ENCODE measurements at regions not wholly inside any gene's neighbourhood (a gene's known extent, or its start where the extent isn't known, plus 50 kb on each side); places are given as distances from the start of the nearest gene placed in this dataset.
"Not testable (repeated sequence)": the region's sequence is repeated elsewhere in the genome, so short reads cannot be mapped to it uniquely, and the experiment has no call there.

DNA sequence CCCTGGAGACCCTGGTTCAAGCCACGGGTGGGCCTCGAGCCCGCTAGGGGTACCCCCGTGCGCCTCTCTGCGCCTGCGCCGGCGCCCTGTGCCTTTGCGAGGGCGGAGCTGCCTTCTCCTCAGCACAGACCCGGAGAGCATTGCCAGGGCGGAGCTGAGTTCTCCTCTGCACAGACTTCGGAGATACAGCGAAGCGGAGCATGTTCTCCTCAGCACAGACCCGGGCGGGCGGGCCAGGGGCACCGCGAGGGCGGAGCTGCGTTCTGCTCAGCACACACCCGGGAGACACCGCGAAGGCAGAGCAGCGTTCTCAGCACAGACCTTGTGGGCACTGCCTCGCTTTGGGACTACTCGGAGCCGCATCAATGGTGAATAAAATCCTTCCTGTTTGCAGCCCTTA is 753.0 kb downstream of the SPATA31A1 start:
- H2AFZ ChIP-seq (ENCODE audit: low read depth, low read length, poor library complexity, severe bottlenecking); H3K36me3 ChIP-seq (ENCODE audit: control insufficient read depth in 1 of 2, insufficient read depth in 2 of 2, low read length in 2 of 2); CTCF ChIA-PET; H3K27me3 ChIP-seq (ENCODE audit: insufficient read depth, low read length); POLR2A ChIA-PET; BruUV-seq (replicated peaks); ATAC-seq; H3K9me3 ChIP-seq (ENCODE audit: control insufficient read depth in 1 of 2, insufficient read depth in 1 of 2, low read depth in 1 of 2, low read length in 2 of 2); H3K27ac ChIP-seq (ENCODE audit: low read depth, low read length); intact Hi-C loops (cut with micrococcal nuclease); H4K20me1 ChIP-seq (ENCODE audit: insufficient read depth); DNase-seq (ENCODE audit: low read depth, low spot score); H3K79me2 ChIP-seq (ENCODE audit: insufficient read depth, low read length); H3K4me3 ChIP-seq (replicated peaks in 1 of 2; ENCODE audit: low read depth in 1 of 2, low read length in 2 of 2); H3K4me1 ChIP-seq (ENCODE audit: control insufficient read depth in 1 of 2, insufficient read depth in 2 of 2, low read length in 2 of 2); RAD21 ChIA-PET (ENCODE audit: low non-redundant PET in 1 of 2, low total read pairs in 2 of 2, uncharacterized antibody in 2 of 2, unreplicated experiment in 2 of 2); H3K9me2 ChIP-seq (ENCODE audit: insufficient read depth); H3K4me2 ChIP-seq (ENCODE audit: low read length); H3K9ac ChIP-seq (ENCODE audit: low read length): not testable (repeated sequence)

- H3K27ac ChIP-seq (ENCODE audit: low read depth, low read length); RAD21 ChIA-PET (ENCODE audit: low non-redundant PET in 1 of 2, low total read pairs in 2 of 2, uncharacterized antibody in 2 of 2, unreplicated experiment in 2 of 2): not testable (repeated sequence)
Measured at GRCh38 chr9:40110751-40111150, 755.3 kb downstream of the SPATA31A1 start.

GRCh38 chr9:40111571-40111970 is 756.1 kb downstream of the SPATA31A1 start:
- H3K27ac ChIP-seq (ENCODE audit: low read depth, low read length); BruUV-seq (replicated peaks); H3K9me2 ChIP-seq (ENCODE audit: insufficient read depth); ATAC-seq; H2AFZ ChIP-seq (ENCODE audit: low read depth, low read length, poor library complexity, severe bottlenecking); H4K20me1 ChIP-seq (ENCODE audit: insufficient read depth); H3K27me3 ChIP-seq (ENCODE audit: insufficient read depth, low read length); CTCF ChIA-PET; RAD21 ChIA-PET (ENCODE audit: low non-redundant PET in 1 of 2, low total read pairs in 2 of 2, uncharacterized antibody in 2 of 2, unreplicated experiment in 2 of 2); H3K9me3 ChIP-seq (ENCODE audit: control insufficient read depth in 1 of 2, insufficient read depth in 1 of 2, low read depth in 1 of 2, low read length in 2 of 2); H3K4me1 ChIP-seq (ENCODE audit: control insufficient read depth in 1 of 2, insufficient read depth in 2 of 2, low read length in 2 of 2); intact Hi-C loops (cut with micrococcal nuclease); H3K9ac ChIP-seq (ENCODE audit: low read length); H3K4me3 ChIP-seq (replicated peaks in 1 of 2; ENCODE audit: low read depth in 1 of 2, low read length in 2 of 2); H3K79me2 ChIP-seq (ENCODE audit: insufficient read depth, low read length); POLR2A ChIA-PET; H3K36me3 ChIP-seq (ENCODE audit: control insufficient read depth in 1 of 2, insufficient read depth in 2 of 2, low read length in 2 of 2); DNase-seq (ENCODE audit: low read depth, low spot score); H3K4me2 ChIP-seq (ENCODE audit: low read length): not testable (repeated sequence)

More at GRCh38 chr9:40110751-40111150, 755.3 kb downstream of the SPATA31A1 start:
- H3K4me3 ChIP-seq (replicated peaks in 1 of 2; ENCODE audit: low read depth in 1 of 2, low read length in 2 of 2); H3K79me2 ChIP-seq (ENCODE audit: insufficient read depth, low read length); intact Hi-C loops (cut with micrococcal nuclease); H3K36me3 ChIP-seq (ENCODE audit: control insufficient read depth in 1 of 2, insufficient read depth in 2 of 2, low read length in 2 of 2); H3K4me2 ChIP-seq (ENCODE audit: low read length); POLR2A ChIA-PET; DNase-seq (ENCODE audit: low read depth, low spot score); H2AFZ ChIP-seq (ENCODE audit: low read depth, low read length, poor library complexity, severe bottlenecking); H3K27me3 ChIP-seq (ENCODE audit: insufficient read depth, low read length); CTCF ChIA-PET; H4K20me1 ChIP-seq (ENCODE audit: insufficient read depth); H3K9ac ChIP-seq (ENCODE audit: low read length); ATAC-seq; H3K9me3 ChIP-seq (ENCODE audit: control insufficient read depth in 1 of 2, insufficient read depth in 1 of 2, low read depth in 1 of 2, low read length in 2 of 2); BruUV-seq (replicated peaks); H3K9me2 ChIP-seq (ENCODE audit: insufficient read depth); H3K4me1 ChIP-seq (ENCODE audit: control insufficient read depth in 1 of 2, insufficient read depth in 2 of 2, low read length in 2 of 2): not testable (repeated sequence)

GRCh38 chr9:40130598-40130997 is 775.1 kb downstream of the SPATA31A1 start:
- BruUV-seq (replicated peaks); DNase-seq (ENCODE audit: low read depth, low spot score); RAD21 ChIA-PET (ENCODE audit: low non-redundant PET in 1 of 2, low total read pairs in 2 of 2, uncharacterized antibody in 2 of 2, unreplicated experiment in 2 of 2): not testable (repeated sequence)

GRCh38 chr9:40169204-40169603 is 813.7 kb downstream of the SPATA31A1 start:
- H2AFZ ChIP-seq (ENCODE audit: low read depth, low read length, poor library complexity, severe bottlenecking); DNase-seq (ENCODE audit: low read depth, low spot score); H3K9ac ChIP-seq (ENCODE audit: low read length); CTCF ChIA-PET; H3K4me3 ChIP-seq (replicated peaks in 1 of 2; ENCODE audit: low read depth in 1 of 2, low read length in 2 of 2); H3K9me2 ChIP-seq (ENCODE audit: insufficient read depth); BruUV-seq (replicated peaks); H3K4me2 ChIP-seq (ENCODE audit: low read length); POLR2A ChIA-PET; H3K4me1 ChIP-seq (ENCODE audit: control insufficient read depth in 1 of 2, insufficient read depth in 2 of 2, low read length in 2 of 2); intact Hi-C loops (cut with micrococcal nuclease); H3K79me2 ChIP-seq (ENCODE audit: insufficient read depth, low read length); H3K36me3 ChIP-seq (ENCODE audit: control insufficient read depth in 1 of 2, insufficient read depth in 2 of 2, low read length in 2 of 2); H3K27ac ChIP-seq (ENCODE audit: low read depth, low read length); H3K27me3 ChIP-seq (ENCODE audit: insufficient read depth, low read length); H3K9me3 ChIP-seq (ENCODE audit: control insufficient read depth in 1 of 2, insufficient read depth in 1 of 2, low read depth in 1 of 2, low read length in 2 of 2); H4K20me1 ChIP-seq (ENCODE audit: insufficient read depth); RAD21 ChIA-PET (ENCODE audit: low non-redundant PET in 1 of 2, low total read pairs in 2 of 2, uncharacterized antibody in 2 of 2, unreplicated experiment in 2 of 2): not testable (repeated sequence)
- ATAC-seq, result peak; percentile 85

More at GRCh38 chr9:40130598-40130997, 775.1 kb downstream of the SPATA31A1 start:
- H3K79me2 ChIP-seq (ENCODE audit: insufficient read depth, low read length); POLR2A ChIA-PET; H2AFZ ChIP-seq (ENCODE audit: low read depth, low read length, poor library complexity, severe bottlenecking); H4K20me1 ChIP-seq (ENCODE audit: insufficient read depth); CTCF ChIA-PET; H3K27ac ChIP-seq (ENCODE audit: low read depth, low read length); H3K9me2 ChIP-seq (ENCODE audit: insufficient read depth); H3K4me2 ChIP-seq (ENCODE audit: low read length); H3K9me3 ChIP-seq (ENCODE audit: control insufficient read depth in 1 of 2, insufficient read depth in 1 of 2, low read depth in 1 of 2, low read length in 2 of 2); H3K4me3 ChIP-seq (replicated peaks in 1 of 2; ENCODE audit: low read depth in 1 of 2, low read length in 2 of 2); intact Hi-C loops (cut with micrococcal nuclease); H3K27me3 ChIP-seq (ENCODE audit: insufficient read depth, low read length); H3K4me1 ChIP-seq (ENCODE audit: control insufficient read depth in 1 of 2, insufficient read depth in 2 of 2, low read length in 2 of 2); ATAC-seq; H3K9ac ChIP-seq (ENCODE audit: low read length); H3K36me3 ChIP-seq (ENCODE audit: control insufficient read depth in 1 of 2, insufficient read depth in 2 of 2, low read length in 2 of 2): not testable (repeated sequence)

Data from HCT116 (cell line).